ACC112 (cell line): ENCODE measurements at regions not wholly inside any gene's neighbourhood (a gene's known extent, or its start where the extent isn't known, plus 50 kb on each side); places are given as distances from the start of the nearest gene placed in this dataset.

Experiments
- H2AFZ ChIP-seq: fragments of 200-600 bp; sonication (generic); one replicate; pipeline ENCODE4 v1.6.0; 2017; ENCODE audit warnings: antibody characterized with exemption, low read length; ENCODE audit not compliant: unreplicated experiment
- H3K27ac ChIP-seq: fragments of 200-600 bp; sonication (generic); 2 replicates; pipeline ENCODE4 v1.5.1; 2014; ENCODE audit warnings: low read depth, mild to moderate bottlenecking, antibody characterized with exemption, low read length, moderate library complexity
- H3K27me3 ChIP-seq: fragments of 200-600 bp; sonication (generic); 2 replicates; pipeline ENCODE4 v1.6.1; 2014; ENCODE audit warnings: mild to moderate bottlenecking, antibody characterized with exemption, low read length, moderate library complexity, mixed read lengths; ENCODE audit not compliant: insufficient read depth
- H3K36me3 ChIP-seq: fragments of 200-600 bp; sonication (generic); 2 replicates; pipeline ENCODE4 v1.6.1; 2016; ENCODE audit warnings: mild to moderate bottlenecking, antibody characterized with exemption, low read length, moderate library complexity, mixed read lengths; ENCODE audit not compliant: insufficient read depth
- H3K4me1 ChIP-seq: fragments of 200-600 bp; sonication (generic); one replicate; pipeline ENCODE4 v1.6.1; 2016; ENCODE audit warnings: low read length, mixed read lengths; ENCODE audit not compliant: insufficient read depth, unreplicated experiment, control insufficient read depth
- H3K4me3 ChIP-seq: fragments of 200-600 bp; sonication (generic); 2 replicates; pipeline ENCODE4 v1.5.1; 2014; ENCODE audit warnings: mild to moderate bottlenecking, low read depth, low read length
- H3K79me2 ChIP-seq: fragments of 200-600 bp; sonication (generic); one replicate; pipeline ENCODE4 v1.6.0; 2016; ENCODE audit warnings: low read length; ENCODE audit not compliant: control insufficient read depth, unreplicated experiment, insufficient read depth

DNA sequence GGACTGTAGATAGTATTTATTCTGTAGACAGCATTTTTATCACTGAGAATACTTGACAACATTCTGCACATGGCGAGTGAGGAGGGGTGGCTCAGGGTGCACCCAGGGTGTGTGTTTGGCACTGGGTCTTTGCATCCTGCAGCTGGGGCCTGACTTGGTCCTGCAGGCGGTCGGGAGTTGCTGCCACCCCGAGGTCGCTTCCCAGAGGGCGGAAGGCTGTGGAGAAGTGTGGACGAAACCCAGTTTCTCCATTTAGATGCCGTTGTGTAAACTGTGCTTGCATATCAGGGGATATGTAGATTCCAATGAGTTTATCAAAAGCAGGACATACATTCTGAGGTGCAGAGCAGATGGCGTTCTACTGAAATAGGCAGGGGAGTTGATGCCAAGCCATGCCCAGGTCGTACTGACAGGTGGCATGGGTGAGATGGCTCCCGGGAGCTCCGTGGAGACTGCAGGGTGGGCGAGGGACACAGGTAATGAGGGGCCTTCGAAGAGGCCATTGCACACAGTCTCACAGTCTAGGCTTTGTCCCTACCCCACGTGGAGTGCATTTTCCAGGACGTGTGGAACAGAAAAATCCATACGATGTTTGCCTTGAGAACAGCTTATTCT, 74.5 kb downstream of the RTP5 start:
- Histone ChIP-seq H3K36me3 (no peaks in the 10 kb centered on the region), H3K4me1 (no peaks in the 10 kb centered on the region), H3K27ac (no peak overlapping the region), H3K27me3 (no peaks in the 10 kb centered on the region), H3K79me2 (no peaks in the 10 kb centered on the region), H3K4me3 (no peak overlapping the region), H2AFZ (no peak overlapping the region)

DNA sequence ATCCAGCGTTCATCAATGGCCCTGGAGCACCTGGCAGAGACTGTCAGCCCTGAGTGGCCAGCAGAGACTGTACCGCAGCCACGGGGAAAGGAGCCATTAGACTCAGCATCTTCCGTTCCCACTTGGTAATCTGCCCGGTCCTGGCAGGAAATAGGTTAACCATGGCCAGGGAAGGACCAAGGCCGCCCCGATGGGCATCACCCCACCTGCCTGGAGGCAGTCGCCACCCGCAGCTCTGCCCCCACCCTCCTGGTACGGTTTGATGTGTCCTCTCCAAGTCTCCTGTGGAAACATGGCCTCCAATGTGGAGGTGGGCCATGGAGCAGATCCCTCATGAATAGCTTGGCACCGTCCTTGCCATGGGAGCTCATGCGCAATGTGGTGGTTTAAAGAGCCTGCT, 75.3 kb downstream of the RTP5 start:
- Histone ChIP-seq H3K4me3 (no peak overlapping the region), H3K79me2 (no peaks in the 10 kb centered on the region)

DNA sequence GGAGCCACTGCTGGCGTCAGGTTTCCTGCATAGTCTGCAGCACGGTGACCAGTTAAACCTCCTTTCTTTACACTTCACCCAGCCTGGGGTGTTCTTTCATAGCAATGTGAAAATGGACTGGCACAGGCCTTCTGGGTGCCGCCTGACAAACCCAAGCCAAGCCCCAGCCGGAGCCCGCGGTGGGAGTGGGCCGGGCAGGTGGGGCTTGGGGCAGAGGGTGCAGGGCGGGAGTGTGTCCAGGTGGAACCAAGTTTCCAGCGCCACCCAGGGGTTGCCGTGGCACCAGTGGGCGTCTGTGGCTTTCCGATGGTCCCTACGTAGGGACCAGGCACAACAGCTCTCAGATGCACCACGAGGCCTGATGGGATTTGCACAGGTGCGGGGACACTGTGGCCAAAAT, 75.8 kb downstream of the RTP5 start:
- Histone ChIP-seq H3K4me3 (no peak overlapping the region), H3K36me3 (no peaks in the 10 kb centered on the region), H2AFZ (no peak overlapping the region), H3K79me2 (no peaks in the 10 kb centered on the region), H3K4me1 (no peaks in the 10 kb centered on the region), H3K27ac (no peak overlapping the region), H3K27me3 (no peaks in the 10 kb centered on the region)

More for the DNA sequence above, 75.3 kb downstream of the RTP5 start:
- H3K27ac ChIP-seq = no peak overlapping the region
- no peak overlapping the region for H2AFZ ChIP-seq
- H3K4me1 ChIP-seq = no peaks in the 10 kb centered on the region
- H3K27me3 ChIP-seq = no peaks in the 10 kb centered on the region
- H3K36me3 ChIP-seq = no peaks in the 10 kb centered on the region

DNA sequence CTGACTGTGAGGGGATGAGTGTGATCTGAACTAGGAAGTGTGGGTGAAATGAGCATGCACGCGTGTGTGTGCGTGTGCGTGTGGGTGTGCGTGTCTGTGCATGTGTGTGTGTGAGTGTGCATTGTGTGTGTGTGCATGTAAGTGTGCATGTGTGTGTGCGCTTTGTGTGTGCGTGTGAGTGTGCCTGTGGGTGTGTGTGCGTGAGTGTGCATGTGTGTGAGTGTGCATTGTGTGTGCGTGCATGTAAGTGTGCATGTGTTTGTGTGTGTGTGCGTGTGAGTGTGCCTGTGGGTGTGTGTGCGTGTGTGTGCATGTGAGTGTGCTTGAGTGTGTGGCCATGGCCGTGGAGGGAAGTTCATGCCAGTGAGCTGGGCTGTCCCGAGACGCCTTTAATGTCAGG, 76.3 kb downstream of the RTP5 start:
- Histone ChIP-seq H3K36me3 (no peaks in the 10 kb centered on the region), H3K4me3 (no peak overlapping the region), H3K4me1 (no peaks in the 10 kb centered on the region), H3K27me3 (no peaks in the 10 kb centered on the region), H3K27ac (no peak overlapping the region), H2AFZ (no peak overlapping the region), H3K79me2 (no peaks in the 10 kb centered on the region)

DNA sequence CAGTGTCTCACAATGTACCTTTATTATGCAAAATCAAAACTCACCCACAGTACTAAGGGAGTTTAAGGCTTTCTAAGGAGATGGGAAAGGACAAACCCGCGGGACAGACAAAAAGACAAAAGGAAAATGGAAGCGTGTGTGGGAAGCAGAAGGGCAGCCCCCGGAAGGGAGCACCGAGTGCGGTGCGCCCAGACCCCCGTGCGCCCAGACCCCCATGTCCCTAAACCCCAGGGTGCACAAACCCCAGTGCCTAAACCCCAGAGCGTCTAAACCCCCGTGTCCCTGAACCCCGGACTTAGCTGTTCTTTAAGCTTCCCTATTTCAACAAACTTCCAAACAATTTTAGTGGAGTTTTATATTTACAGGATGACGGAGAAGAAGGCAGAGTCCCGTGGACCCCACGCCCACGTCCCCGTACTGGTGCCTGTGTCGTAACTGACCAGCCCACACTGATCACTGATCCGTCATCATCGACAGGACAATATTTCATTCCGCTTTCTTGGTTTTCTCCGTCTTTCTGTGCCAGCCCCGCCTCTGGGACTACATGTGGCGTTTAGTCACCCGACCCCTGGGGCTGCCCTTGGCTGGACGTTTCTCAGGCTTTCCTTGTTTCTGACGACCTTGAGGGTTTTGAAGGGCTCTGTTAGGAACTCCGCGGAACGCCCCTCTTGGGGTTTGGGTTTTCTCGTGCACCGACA, 76.9 kb downstream of the RTP5 start:
- Histone ChIP-seq H2AFZ (no peak overlapping the region), H3K4me3 (no peak overlapping the region), H3K79me2 (no peaks in the 10 kb centered on the region), H3K27me3 (no peaks in the 10 kb centered on the region), H3K36me3 (no peaks in the 10 kb centered on the region), H3K27ac (no peak overlapping the region), H3K4me1 (no peaks in the 10 kb centered on the region)

DNA sequence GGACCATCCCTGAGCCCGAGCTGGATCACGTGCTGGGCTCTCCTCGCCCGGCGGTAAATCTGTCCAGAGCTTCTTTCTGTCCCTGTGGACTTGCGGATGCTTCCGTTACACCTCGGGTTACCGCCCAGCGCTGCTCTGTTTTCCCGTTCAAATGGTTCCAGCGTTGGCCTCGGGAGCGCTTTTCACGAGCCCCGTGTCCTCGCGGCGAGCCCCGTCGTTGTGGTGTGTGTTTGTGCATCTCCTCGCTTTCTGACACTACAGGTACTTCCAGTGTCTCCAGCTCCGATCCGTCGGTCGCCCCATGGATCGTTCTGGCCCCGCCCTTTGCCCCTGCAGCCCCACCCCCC, 77.4 kb downstream of the RTP5 start:
- Histone ChIP-seq H3K79me2 (no peaks in the 10 kb centered on the region), H3K4me1 (no peaks in the 10 kb centered on the region), H3K27me3 (no peaks in the 10 kb centered on the region), H2AFZ (no peak overlapping the region), H3K4me3 (no peak overlapping the region), H3K27ac (no peak overlapping the region), H3K36me3 (no peaks in the 10 kb centered on the region)

DNA sequence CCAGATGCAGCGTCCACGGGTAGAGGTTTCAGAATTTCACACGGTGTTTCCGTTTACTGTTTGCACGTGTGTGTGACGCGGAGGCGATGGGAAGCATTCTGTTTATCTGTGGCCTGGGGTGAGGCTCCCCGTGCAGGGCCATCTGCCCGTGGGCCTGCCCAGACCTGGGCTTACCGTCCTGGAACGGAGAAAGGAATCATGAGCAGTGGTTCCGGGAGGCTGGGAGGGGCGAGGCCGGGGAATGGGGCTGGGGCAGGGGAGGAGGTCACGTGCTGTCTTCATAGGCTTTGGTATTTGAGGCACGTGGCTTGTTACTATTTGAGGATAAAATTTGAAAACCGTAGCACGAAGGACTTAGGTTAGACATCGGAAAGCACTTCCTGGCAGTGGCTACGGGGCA, 77.9 kb downstream of the RTP5 start:
- Histone ChIP-seq H3K4me1 (no peaks in the 10 kb centered on the region), H3K79me2 (no peaks in the 10 kb centered on the region), H2AFZ (no peak overlapping the region), H3K27ac (no peak overlapping the region), H3K4me3 (no peak overlapping the region), H3K27me3 (no peaks in the 10 kb centered on the region), H3K36me3 (no peaks in the 10 kb centered on the region)

DNA sequence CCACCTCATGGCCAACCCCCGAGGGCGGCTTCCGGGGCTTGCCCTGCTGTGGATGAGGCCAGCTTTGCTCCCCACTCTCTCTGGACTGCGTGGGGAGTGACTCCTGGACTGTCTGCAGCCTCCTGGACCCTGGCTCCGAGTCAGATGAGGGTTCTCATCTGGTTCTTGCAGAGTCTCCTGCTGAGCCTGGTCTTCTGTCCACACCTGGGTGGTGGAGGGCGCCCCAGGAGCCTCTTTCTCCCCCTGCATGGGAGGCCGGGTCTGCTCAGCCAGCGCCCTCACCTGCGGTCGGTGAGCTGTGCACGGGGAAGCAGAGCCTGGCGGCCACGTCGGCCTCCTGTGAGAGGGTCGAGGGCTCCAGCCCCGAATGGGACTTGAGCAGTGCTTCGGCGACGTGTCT, 78.3 kb downstream of the RTP5 start:
- no peak overlapping the region for H3K27ac ChIP-seq
- H3K79me2 ChIP-seq = no peaks in the 10 kb centered on the region
- H3K4me1 ChIP-seq = no peaks in the 10 kb centered on the region
- no peaks in the 10 kb centered on the region for H3K27me3 ChIP-seq
- no peaks in the 10 kb centered on the region for H3K36me3 ChIP-seq
- no peak overlapping the region for H3K4me3 ChIP-seq
- H2AFZ ChIP-seq = no peak overlapping the region

DNA sequence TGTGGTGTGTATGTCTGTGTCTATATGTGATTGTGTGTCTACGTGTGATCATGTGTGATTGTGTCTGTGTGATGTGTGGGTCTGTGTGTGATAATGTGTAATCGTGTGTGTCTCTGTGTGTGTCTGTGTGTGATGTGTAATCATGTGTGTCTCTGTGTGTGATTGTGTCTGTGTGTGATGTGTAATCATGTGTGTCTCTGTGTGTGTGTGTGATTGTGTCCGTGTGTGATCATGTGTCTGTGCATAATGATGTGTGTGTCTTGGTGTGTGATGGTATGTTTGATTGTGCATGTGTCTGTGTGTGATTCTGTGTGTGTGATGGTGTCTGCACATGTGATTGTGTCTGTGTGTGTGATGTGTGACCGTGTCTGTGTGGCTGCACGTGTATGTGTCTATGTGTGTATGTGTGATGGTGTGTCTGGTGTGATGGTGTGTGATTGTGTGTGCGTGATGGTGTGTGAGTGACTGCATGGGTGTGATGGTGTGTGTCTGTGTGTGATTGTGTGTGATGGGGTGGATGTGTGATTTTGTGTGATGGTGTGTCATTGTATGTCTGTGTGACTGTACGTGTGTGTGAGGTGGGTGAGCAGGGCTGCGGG, 78.9 kb downstream of the RTP5 start:
- no peaks in the 10 kb centered on the region for H3K27me3 ChIP-seq
- H3K27ac ChIP-seq = no peak overlapping the region
- no peaks in the 10 kb centered on the region for H3K4me1 ChIP-seq
- H3K79me2 ChIP-seq = no peaks in the 10 kb centered on the region
- no peak overlapping the region for H2AFZ ChIP-seq
- H3K4me3 ChIP-seq = no peak overlapping the region
- no peaks in the 10 kb centered on the region for H3K36me3 ChIP-seq

DNA sequence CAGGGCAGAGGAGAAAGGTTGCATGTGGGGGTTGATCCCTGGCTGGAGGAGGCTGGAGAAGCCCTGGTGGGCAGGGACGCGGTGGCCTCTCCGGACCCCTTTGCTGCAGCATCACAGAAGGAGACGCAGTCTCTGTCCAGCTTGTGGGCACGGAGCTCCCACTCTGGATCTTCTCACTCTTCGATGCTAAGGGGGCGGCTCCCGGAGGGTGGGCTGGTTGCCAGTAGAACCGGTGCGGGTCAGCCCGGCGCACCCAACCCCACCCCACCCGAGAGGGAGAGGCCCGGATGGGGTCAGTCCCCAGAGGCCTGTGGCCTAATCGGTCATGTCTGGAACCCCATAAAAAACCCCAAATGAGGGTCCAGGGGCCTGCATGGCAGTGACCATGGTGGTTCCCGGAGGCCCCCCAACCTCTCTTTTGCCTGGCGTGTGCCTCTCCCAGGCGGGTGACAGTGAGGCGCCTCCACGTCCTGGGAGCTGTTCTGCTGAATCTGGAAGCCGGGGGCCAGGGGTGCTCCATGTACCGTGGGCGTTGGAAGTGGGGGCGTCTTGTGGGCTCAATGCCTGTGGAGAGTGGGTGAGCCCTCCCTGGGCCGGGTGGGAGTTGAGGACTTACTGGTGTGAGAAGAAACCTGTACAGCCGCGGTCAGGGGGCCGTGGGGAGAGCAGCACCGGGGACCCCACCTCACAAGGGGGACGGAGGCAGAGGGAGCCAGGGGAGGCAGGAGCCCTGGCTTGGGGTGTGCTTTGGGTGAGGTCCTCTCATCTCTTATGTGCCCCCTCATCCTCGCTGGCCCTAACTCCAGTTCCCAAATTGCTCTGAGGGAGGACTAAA, 79.6 kb downstream of the RTP5 start:
- Histone ChIP-seq H3K27me3 (no peaks in the 10 kb centered on the region), H3K79me2 (no peaks in the 10 kb centered on the region), H2AFZ (no peak overlapping the region), H3K4me3 (no peak overlapping the region), H3K4me1 (no peaks in the 10 kb centered on the region), H3K27ac (no peak overlapping the region), H3K36me3 (no peaks in the 10 kb centered on the region)
